ENCODE measurements at regions not wholly inside any gene's neighbourhood (a gene's known extent, or its start where the extent isn't known, plus 50 kb on each side); places are given as distances from the start of the nearest gene placed in this dataset.
"Not testable (repeated sequence)": the region's sequence is repeated elsewhere in the genome, so short reads cannot be mapped to it uniquely, and the experiment has no call there.

GRCh38 chr2:121151311-121152109 lies 133.5 kb downstream of the TFCP2L1 start:
- DNase-seq: no peak

- no peak for DNase-seq
Observed at GRCh38 chr2:121152861-121153260, 132.1 kb downstream of the TFCP2L1 start.

- no peak for DNase-seq
Observed at GRCh38 chr2:121153516-121153915, 131.5 kb downstream of the TFCP2L1 start.

- no peak for DNase-seq
Observed at GRCh38 chr2:121155502-121156056, 129.4 kb downstream of the TFCP2L1 start.

- not testable (repeated sequence) for DNase-seq
Observed at GRCh38 chr2:121157481-121157880, 127.5 kb downstream of the TFCP2L1 start.

GRCh38 chr2:121159291-121160071 lies 125.5 kb downstream of the TFCP2L1 start:
- no peak for DNase-seq

- no peak for DNase-seq
Observed at GRCh38 chr2:121160366-121160765, 124.6 kb downstream of the TFCP2L1 start.

GRCh38 chr2:121161272-121161671 lies 123.7 kb downstream of the TFCP2L1 start:
- no peak for DNase-seq

GRCh38 chr2:121162893-121163292 lies 122.1 kb downstream of the TFCP2L1 start:
- no peak for DNase-seq

- no peak for DNase-seq
Observed at GRCh38 chr2:121164042-121164441, 121.0 kb downstream of the TFCP2L1 start.

- no peak for DNase-seq
Observed at GRCh38 chr2:121165038-121165542, 119.9 kb downstream of the TFCP2L1 start.
